AG04450 (cell line): ENCODE measurements at regions not wholly inside any gene's neighbourhood (a gene's known extent, or its start where the extent isn't known, plus 50 kb on each side); places are given as distances from the start of the nearest gene placed in this dataset.

Source experiments
- CTCF ChIA-PET: fragments of 300-600, 350-600 bp; formaldehyde crosslinking; extraction: SDS; loops from one replicate; lab custom pipeline; 2022; ENCODE audit warnings: antibody characterized with exemption, inconsistent platforms; lab: Charles Lee
- POLR2A ChIA-PET: fragments of 350-600 bp; formaldehyde crosslinking; extraction: SDS; loops from one replicate; lab custom pipeline; 2021; ENCODE audit warnings: antibody characterized with exemption, inconsistent platforms; lab: Yijun Ruan, JAX
- DNase-seq: peaks from one replicate; pipeline ENCODE4 v3.0.0-alpha.2; 2011; ENCODE audit warnings: low read depth, low spot score
- H3K27ac ChIP-seq: one replicate; pipeline ENCODE4 v1.5.1; 2012; ENCODE audit warnings: low read depth, low read length, control low read depth
- H3K27me3 ChIP-seq: one replicate; pipeline ENCODE4 v1.6.0; 2012; ENCODE audit warnings: low read length; ENCODE audit not compliant: control insufficient read depth, insufficient read depth
- H3K4me3 ChIP-seq: 2 replicates; pipeline ENCODE4 v1.5.1; 2011; ENCODE audit warnings: mild to moderate bottlenecking, low read depth, low read length, control low read depth
- H3K9me3 ChIP-seq: 2 replicates; pipeline ENCODE4 v1.5.1; 2012; ENCODE audit warnings: low read length; ENCODE audit not compliant: control insufficient read depth, insufficient read depth
- CTCF ChIP-seq: IDR thresholded peaks from 2 replicates; pipeline ENCODE4 v1.5.1; 2011; ENCODE audit warnings: low read depth, low read length, control low read depth, inconsistent platforms

GRCh38 chr20:41989935-41990635 lies 371.9 kb upstream of the CHD6 start:
- CTCF ChIA-PET: no interaction called here

GRCh38 chr20:41989039-41989679 lies 371.0 kb upstream of the CHD6 start:
- H3K27me3 ChIP-seq: no peaks in the 10 kb centered on the region
- ChIA-PET CTCF (no interaction called here), POLR2A (no interaction called here)
- H3K4me3 ChIP-seq: no peak overlapping the region
- H3K27ac ChIP-seq: no peak overlapping the region
- H3K9me3 ChIP-seq: peaks cover 12% of the 10 kb centered on the region; the same call in 1 of the 2 replicates
- no peak for DNase-seq
- no peak for TF ChIP-seq CTCF

More at GRCh38 chr20:41989935-41990635, 371.9 kb upstream of the CHD6 start:
- Histone ChIP-seq H3K4me3 (no peak overlapping the region), H3K9me3 (peaks cover 9% of the 10 kb centered on the region; the same call in 1 of the 2 replicates), H3K27me3 (no peaks in the 10 kb centered on the region), H3K27ac (no peak overlapping the region)
- DNase-seq: no peak
- TF ChIP-seq CTCF: no peak
- POLR2A ChIA-PET: no interaction called here

GRCh38 chr20:41984031-41984430 lies 365.9 kb upstream of the CHD6 start:
- Histone ChIP-seq H3K27me3 (no peaks in the 10 kb centered on the region), H3K4me3 (no peak overlapping the region), H3K9me3 (peaks cover 19% of the 10 kb centered on the region), H3K27ac (no peak overlapping the region)
- ChIA-PET POLR2A (no interaction called here), CTCF (no interaction called here)
- no peak for DNase-seq
- TF ChIP-seq CTCF: no peak

GRCh38 chr20:41983159-41983558 lies 365.0 kb upstream of the CHD6 start:
- CTCF ChIA-PET: no interaction called here
- no peak for DNase-seq
- Histone ChIP-seq H3K27me3 (no peaks in the 10 kb centered on the region), H3K4me3 (no peak overlapping the region), H3K9me3 (peaks cover 15% of the 10 kb centered on the region), H3K27ac (no peak overlapping the region)
- TF ChIP-seq CTCF: no peak
- POLR2A ChIA-PET: no interaction called here

- H3K27ac ChIP-seq: no peak overlapping the region
- CTCF ChIA-PET: no interaction called here
- H3K4me3 ChIP-seq: no peak overlapping the region
- no peak for TF ChIP-seq CTCF
- peaks cover 15% of the 10 kb centered on the region for H3K9me3 ChIP-seq
- no peak for DNase-seq
- POLR2A ChIA-PET: no interaction called here
- H3K27me3 ChIP-seq: no peaks in the 10 kb centered on the region
These were observed 363.6 kb upstream of the CHD6 start for GRCh38 chr20:41981746-41982145.
